Chondrocyte (in vitro differentiated cells): ENCODE measurements at regions not wholly inside any gene's neighbourhood (a gene's known extent, or its start where the extent isn't known, plus 50 kb on each side); places are given as distances from the start of the nearest gene placed in this dataset.

Source experiments
- DNase-seq: peaks from one replicate; pipeline ENCODE4 v3.0.0; 2021; ENCODE audit warnings: mixed read lengths, low spot score
- H3K27ac Mint-ChIP-seq: one replicate; pipeline ENCODE4 v1.8.0; 2021; ENCODE audit warnings: mild to moderate bottlenecking, moderate library complexity, mixed read lengths; ENCODE audit not compliant: unreplicated experiment
- H3K27me3 Mint-ChIP-seq: 2 replicates; pipeline ENCODE4 v1.8.0; 2021; ENCODE audit warnings: low read depth, mixed read lengths
- H3K36me3 Mint-ChIP-seq: 2 replicates; pipeline ENCODE4 v1.8.0; 2021; ENCODE audit warnings: low read depth, mixed read lengths
- H3K4me1 Mint-ChIP-seq: 2 replicates; pipeline ENCODE4 v1.8.0; 2021; ENCODE audit warnings: low read depth, mild to moderate bottlenecking, mixed read lengths
- H3K4me3 Mint-ChIP-seq: one replicate; pipeline ENCODE4 v1.8.0; 2021; ENCODE audit warnings: mild to moderate bottlenecking, moderate library complexity, mixed read lengths; ENCODE audit not compliant: unreplicated experiment
- H3K9me3 Mint-ChIP-seq: 2 replicates; pipeline ENCODE4 v1.8.0; 2021; ENCODE audit warnings: low read depth, mixed read lengths
- TF ChIP-seq, protein P1 (sequence below): fragments of 200-600 bp; sonication (generic); IDR thresholded peaks from 2 replicates; pipeline ENCODE4 v1.5.0; 2021; ENCODE audit warnings: antibody characterized with exemption, mild to moderate bottlenecking, moderate library complexity

DNA sequence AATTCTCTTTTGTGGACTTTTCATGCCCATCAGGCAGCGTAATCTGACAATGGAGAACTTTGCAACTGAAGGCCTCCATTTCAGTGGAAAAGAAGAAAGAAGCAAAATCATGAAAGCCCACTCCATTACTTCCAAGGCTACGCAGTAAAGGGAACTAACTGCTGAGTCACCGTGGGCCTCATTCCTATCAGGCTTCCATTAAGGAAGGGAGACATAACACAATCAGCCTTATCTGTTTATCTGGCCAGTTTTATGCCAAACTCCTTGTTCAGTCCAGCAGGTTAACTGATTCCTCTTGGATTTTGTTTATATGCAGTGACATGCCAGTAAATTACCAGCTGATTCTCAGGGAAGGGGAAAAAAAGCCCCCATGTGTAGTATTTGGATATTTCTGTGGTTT, 56.8 kb upstream of the KATNAL1 start:
- no peak for DNase-seq
- Mint-ChIP-seq H3K4me1 (peaks cover 11% of the 10 kb centered on the region), H3K27ac (no peak overlapping the region), H3K27me3 (no peaks in the 10 kb centered on the region), H3K4me3 (no peak overlapping the region), H3K9me3 (no peaks in the 10 kb centered on the region), H3K36me3 (no peaks in the 10 kb centered on the region)
- TF ChIP-seq, protein P1, sequence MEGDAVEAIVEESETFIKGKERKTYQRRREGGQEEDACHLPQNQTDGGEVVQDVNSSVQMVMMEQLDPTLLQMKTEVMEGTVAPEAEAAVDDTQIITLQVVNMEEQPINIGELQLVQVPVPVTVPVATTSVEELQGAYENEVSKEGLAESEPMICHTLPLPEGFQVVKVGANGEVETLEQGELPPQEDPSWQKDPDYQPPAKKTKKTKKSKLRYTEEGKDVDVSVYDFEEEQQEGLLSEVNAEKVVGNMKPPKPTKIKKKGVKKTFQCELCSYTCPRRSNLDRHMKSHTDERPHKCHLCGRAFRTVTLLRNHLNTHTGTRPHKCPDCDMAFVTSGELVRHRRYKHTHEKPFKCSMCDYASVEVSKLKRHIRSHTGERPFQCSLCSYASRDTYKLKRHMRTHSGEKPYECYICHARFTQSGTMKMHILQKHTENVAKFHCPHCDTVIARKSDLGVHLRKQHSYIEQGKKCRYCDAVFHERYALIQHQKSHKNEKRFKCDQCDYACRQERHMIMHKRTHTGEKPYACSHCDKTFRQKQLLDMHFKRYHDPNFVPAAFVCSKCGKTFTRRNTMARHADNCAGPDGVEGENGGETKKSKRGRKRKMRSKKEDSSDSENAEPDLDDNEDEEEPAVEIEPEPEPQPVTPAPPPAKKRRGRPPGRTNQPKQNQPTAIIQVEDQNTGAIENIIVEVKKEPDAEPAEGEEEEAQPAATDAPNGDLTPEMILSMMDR: no peak

DNA sequence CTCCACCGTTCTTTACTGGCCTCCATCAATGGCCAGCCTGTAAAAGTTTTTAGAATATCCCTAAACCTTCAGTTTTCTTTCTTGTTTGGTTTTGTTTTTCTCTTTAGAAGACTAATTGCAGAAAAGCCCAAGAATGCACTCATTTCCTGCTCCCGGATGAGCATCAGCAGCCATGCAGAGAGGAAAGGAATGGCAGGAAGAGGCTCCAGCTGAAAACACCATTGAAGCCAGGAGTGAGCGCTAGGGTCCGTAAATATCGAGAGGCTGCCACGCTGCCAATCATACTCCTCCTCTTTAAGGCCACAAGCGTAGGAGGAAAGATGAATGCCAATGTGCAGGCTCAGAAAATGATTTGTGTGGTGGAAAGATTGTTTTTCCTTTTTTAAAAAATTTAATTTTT, 57.4 kb upstream of the UBE2L5 start:
- Mint-ChIP-seq H3K4me1 (peaks cover 11% of the 10 kb centered on the region), H3K9me3 (no peaks in the 10 kb centered on the region), H3K36me3 (no peaks in the 10 kb centered on the region), H3K27ac (no peak overlapping the region), H3K27me3 (no peaks in the 10 kb centered on the region), H3K4me3 (no peak overlapping the region)
- TF ChIP-seq, protein P1: no peak
- no peak for DNase-seq

DNA sequence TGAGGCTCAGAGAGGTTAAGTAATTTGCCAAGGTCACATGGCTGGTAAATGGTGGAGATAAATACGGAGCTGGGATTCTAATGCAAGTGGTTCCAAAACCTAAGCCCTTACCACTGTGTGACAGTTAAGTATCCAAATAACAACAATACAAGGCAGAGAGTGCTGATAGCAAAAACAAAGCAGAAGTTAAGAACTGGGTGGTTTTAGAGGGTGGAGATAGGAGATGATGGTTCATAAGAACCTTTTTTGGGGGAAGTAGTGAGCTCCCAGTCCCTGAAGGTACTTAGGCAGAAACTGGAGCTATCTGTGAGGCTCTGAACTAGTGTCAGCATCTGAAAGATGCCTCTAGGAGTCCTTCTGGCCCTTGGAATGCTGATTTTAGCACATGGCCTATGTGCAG, 56.2 kb upstream of the UBE2L5 start:
- Mint-ChIP-seq H3K27me3 (no peaks in the 10 kb centered on the region), H3K36me3 (no peaks in the 10 kb centered on the region), H3K4me3 (no peak overlapping the region), H3K4me1 (peaks cover 11% of the 10 kb centered on the region), H3K9me3 (no peaks in the 10 kb centered on the region), H3K27ac (no peak overlapping the region)
- no peak for DNase-seq
- TF ChIP-seq, protein P1: no peak

DNA sequence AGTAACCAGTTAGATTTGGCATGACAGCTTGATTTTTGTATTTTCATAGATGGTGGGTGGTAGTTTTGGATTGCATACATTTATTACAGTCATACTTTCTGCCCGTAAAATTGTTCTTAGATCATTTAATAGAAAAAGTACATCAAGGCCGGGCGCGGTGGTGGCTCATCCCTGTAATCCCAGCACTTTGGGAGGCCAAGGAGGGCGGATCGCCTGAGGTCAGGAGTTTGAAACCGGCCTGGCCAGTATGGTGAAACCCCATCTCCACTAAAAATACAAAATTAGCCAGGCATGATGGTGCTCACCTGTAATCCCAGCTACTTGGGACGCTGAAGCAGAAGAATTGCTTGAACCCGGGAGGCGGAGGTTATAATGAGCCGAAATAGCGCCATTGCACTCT, 55.0 kb upstream of the UBE2L5 start:
- H3K9me3 Mint-ChIP-seq: no peaks in the 10 kb centered on the region
- no peaks in the 10 kb centered on the region for H3K27me3 Mint-ChIP-seq
- no peak for DNase-seq
- TF ChIP-seq, protein P1: no peak
- H3K4me1 Mint-ChIP-seq: peaks cover 20% of the 10 kb centered on the region
- no peaks in the 10 kb centered on the region for H3K36me3 Mint-ChIP-seq
- H3K4me3 Mint-ChIP-seq: no peak overlapping the region
- no peak overlapping the region for H3K27ac Mint-ChIP-seq

DNA sequence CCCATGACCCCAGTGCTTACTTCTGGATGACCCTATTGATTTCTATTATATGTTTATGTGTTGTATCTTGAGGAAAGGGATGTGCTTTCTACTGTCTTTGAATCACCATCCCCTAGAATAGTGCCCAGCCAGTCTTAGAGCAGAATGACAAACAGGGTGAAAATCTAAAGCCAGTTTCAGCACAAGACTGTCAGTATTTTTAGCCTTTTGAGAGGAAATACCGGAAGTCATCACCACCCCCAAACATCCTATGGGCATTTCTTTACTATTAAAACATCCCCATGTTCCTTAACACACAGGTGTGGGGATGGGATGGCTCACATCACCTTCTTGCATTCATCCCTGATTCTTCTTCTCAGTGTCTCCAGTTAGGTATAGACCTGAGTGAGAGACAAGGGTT, 52.1 kb upstream of the UBE2L5 start:
- Mint-ChIP-seq H3K27me3 (no peaks in the 10 kb centered on the region), H3K4me1 (peaks cover 15% of the 10 kb centered on the region), H3K9me3 (no peaks in the 10 kb centered on the region), H3K4me3 (no peak overlapping the region), H3K27ac (no peak overlapping the region), H3K36me3 (no peaks in the 10 kb centered on the region)
- DNase-seq: no peak
- TF ChIP-seq, protein P1: no peak
